ENCODE measurements at regions not wholly inside any gene's neighbourhood (a gene's known extent, or its start where the extent isn't known, plus 50 kb on each side); places are given as distances from the start of the nearest gene placed in this dataset.
"Not testable (repeated sequence)": the region's sequence is repeated elsewhere in the genome, so short reads cannot be mapped to it uniquely, and the experiment has no call there.

DNA sequence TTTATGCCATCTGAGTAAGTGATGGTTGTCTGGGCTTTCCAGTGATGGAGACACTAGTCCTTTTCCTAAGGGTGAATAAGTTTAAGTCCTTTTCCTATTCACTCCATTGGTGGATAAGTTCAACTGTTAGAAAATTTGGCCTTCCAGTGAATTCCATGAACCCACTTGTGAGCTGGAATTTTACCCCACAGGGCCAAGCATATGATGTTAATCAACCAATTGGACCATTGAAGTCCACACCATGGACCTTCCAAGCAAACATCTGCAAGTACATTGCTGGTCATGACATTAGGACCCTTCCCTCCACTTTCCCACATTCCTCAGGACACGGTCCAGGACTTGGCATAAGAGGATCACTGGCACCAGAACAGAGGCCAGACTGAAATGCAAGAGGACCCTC, 381.4 kb downstream of the RPS24 start:
- DNase-seq (ENCODE audit: low read depth), result no peak
- TF ChIP-seq, protein P1, sequence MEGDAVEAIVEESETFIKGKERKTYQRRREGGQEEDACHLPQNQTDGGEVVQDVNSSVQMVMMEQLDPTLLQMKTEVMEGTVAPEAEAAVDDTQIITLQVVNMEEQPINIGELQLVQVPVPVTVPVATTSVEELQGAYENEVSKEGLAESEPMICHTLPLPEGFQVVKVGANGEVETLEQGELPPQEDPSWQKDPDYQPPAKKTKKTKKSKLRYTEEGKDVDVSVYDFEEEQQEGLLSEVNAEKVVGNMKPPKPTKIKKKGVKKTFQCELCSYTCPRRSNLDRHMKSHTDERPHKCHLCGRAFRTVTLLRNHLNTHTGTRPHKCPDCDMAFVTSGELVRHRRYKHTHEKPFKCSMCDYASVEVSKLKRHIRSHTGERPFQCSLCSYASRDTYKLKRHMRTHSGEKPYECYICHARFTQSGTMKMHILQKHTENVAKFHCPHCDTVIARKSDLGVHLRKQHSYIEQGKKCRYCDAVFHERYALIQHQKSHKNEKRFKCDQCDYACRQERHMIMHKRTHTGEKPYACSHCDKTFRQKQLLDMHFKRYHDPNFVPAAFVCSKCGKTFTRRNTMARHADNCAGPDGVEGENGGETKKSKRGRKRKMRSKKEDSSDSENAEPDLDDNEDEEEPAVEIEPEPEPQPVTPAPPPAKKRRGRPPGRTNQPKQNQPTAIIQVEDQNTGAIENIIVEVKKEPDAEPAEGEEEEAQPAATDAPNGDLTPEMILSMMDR (IDR thresholded peaks at IDR 0.05; ENCODE audit: insufficient read depth, low read depth, low read length, missing control alignments), result no peak
- no peak overlapping the region for H3K4me3 ChIP-seq (ENCODE audit: low read depth, low read length)

DNA sequence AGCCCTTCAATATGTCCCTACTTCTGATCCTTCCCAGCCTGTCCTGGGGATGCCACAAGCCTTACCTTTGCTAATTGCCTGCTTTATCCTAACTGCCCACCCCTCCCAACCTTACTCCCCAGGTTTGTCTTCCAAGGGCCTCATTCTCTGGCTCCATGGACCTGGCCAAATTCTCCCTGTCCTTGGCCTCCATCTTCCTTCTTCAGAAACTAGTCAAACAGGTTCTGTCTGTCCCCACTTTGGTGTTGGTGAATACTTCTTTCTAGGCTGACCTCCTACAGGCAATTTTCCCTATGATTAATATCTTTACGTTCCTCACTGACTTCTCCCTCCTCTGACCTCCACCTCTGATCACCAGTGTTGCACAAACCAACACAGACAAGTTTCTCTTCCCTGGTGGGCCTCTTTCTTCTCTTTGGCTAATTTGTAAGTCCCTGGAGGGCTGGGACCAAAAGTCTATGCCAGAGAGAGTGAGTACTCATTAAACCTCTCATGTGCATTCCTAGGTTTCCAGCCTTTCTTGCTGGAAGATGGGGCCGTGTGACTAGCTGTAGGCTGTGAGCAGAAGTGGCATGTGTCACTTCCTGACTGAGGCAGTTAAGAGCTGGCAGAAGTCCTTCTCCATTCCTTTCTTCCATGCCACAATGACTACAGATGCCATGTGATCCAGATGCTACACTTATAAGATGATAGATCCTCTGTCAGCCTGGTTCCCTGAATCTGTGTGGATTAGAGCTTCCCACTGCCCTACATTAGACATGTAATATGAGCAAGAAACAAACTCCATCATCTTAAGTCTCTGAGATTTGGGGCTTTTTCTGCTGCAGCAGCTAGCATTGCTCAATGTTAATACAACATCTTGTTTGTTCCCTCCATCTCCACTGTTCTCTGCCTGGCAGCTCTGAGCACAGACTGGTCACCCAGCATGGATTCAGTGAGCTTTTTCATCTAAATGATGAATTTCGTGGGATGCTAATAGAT, 382.7 kb downstream of the RPS24 start:
- DNase-seq (ENCODE audit: low read depth), result no peak
- H3K4me3 ChIP-seq (ENCODE audit: low read depth, low read length), result no peak overlapping the region
- TF ChIP-seq, protein P1 (IDR thresholded peaks at IDR 0.05; ENCODE audit: insufficient read depth, low read depth, low read length, missing control alignments), result no peak

DNA sequence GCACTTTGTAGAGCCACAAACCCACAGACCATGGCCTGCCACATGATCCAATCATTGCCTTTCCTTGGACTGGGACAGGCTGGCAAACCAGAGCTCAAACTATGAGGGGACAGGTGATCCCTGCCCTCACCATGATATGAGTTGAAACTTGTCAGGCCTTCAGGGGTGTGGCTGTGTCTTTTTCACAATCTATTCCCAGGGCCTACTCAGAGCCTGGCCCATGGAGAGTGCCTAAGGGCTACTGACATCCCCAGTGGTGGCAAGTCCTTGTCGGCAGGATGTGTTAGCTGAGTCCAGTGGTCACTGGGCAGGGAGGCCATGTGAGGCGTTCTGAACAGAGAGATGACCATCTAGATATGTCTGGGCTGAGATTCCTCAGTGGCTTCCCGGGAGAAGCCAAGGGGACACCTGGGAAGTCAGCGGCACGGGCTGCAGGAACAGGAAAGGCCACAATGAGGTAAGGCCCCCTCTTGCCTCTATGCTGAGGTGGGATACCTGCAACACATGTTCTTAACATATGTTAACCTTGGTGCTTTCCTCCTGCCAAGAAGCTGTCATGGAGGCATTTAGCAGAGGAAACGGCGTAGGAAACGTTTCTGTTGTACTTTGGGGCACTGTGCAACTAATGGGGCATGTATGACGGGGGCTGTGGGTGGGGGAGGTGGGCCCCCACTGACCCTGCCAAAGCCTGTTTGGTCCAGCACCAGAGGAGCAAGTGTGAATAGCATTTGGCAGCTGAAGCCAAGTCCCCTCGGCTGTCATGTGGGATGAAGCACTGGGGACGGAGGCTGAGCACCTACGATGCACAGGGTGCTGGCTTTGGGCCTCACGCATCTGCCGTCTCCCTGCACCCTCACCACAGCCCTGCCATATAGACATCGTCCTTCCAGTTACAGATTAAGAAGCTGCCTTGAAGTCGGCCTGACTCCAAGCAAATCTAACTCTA, 384.0 kb downstream of the RPS24 start:
- no peak for DNase-seq (ENCODE audit: low read depth)
- TF ChIP-seq, protein P1 (IDR thresholded peaks at IDR 0.05; ENCODE audit: insufficient read depth, low read depth, low read length, missing control alignments), result no peak
- no peak overlapping the region for H3K4me3 ChIP-seq (ENCODE audit: low read depth, low read length)

DNA sequence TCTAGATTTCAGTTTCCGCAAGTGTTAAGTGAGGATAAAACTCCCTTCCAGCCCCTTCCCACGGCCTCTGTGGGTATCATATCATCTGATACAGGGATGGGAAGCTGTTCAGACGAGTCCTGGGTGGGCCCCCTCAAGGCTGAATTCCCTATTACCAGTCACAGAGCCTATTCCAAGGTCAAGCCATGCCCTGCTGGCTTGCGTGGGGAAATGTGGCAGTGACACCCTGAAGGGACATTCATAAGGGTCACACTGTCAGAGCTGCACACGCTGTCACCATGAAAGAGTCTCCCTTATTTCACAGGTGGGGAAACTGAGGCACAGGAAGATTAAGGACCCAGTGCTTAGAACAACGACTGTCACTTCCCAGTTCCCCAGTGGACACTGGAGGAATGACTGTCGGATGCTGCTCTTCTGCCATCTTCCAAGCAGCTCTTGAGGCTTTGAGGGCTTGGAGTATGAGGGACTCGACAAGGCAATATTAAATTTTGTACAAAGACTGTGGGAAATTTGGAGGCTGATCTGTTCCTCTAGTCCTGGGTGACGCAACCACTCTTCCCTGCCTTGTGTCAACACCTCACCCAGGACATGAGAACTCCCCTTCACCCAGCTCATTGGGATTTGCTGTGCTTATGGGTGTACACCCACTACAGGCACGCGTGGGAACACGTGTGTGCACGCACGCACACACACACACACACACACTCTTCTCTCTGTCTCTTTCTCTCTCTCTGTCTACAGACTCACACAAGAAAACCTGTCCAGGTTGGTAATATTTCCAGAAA, 386.0 kb downstream of the RPS24 start:
- TF ChIP-seq, protein P1 (IDR thresholded peaks at IDR 0.05; ENCODE audit: insufficient read depth, low read depth, low read length, missing control alignments), result no peak
- no peak for DNase-seq (ENCODE audit: low read depth)
- H3K4me3 ChIP-seq (ENCODE audit: low read depth, low read length), result no peak overlapping the region

DNA sequence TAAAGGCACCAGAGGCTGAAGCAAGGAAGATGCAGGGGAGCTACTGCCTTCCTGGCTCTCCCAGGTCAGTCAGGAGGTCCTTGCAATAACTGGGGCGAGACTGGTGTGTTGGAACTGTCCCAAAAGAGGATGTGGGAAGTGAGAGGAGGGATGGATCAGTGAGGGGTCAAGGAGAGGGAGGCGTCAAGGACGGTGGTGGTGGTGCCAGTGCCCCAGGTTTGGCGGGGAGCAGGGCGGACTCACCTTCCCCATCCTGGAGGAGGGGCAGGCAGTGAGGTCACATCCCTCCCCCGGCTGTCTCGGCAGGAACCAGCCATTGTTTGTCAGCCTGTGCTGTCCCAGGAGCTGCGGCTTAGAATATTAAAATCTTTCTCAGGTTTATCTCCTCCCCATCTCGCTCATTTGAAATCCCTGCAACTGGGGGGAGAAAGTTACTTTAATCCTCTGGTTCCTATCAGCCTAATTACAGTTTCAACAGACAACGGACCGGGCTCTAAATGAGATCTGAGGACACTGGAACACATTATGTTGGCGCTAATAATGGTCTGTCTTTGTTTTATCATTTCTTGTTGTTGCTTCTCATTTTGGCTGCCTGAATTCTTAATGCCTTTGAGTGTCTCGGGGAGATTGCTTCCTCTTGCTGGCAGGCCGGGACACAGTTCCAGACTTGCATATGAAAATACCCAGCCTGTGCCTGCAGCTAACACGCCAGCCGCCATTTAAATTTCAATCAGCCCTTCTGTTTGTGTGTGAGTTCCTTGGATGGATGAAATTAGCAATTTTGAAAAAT, 387.5 kb downstream of the RPS24 start:
- TF ChIP-seq, protein P1 (IDR thresholded peaks at IDR 0.05; ENCODE audit: insufficient read depth, low read depth, low read length, missing control alignments), result no peak
- DNase-seq (ENCODE audit: low read depth), result no peak
- H3K4me3 ChIP-seq (ENCODE audit: low read depth, low read length), result no peak overlapping the region

DNA sequence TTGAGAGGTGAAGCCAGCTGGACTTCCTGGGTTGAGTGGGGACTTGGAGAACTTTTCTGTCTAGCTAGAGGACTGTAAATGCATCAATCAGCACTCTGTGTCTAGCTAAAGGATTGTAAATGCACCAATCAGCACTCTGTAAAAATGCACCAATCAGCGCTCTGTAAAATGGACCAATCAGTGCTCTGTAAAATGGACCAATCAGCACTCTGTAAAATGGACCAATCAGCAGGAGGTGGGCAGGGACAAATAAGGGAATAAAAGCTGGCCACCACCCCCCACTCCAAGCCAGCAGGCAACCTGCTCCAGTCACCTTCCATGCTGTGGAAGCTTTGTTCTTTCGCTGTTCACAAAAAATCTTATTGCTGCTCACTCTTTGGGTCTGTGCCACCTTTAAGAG, 390.4 kb downstream of the RPS24 start:
- H3K4me3 ChIP-seq (ENCODE audit: low read depth, low read length); DNase-seq (ENCODE audit: low read depth): not testable (repeated sequence)

Data from GM12865 (cell line).